Right lobe of liver (tissue), 4 donors: ENCODE measurements at regions not wholly inside any gene's neighbourhood (a gene's known extent, or its start where the extent isn't known, plus 50 kb on each side); places are given as distances from the start of the nearest gene placed in this dataset.

ENCODE experiments used
- CTCF ChIP-seq, 4 donors: fragments of 200-600 bp in 3 of 4; fragments of 450-650 bp in 1 of 4; IDR thresholded peaks; one replicate each; pipeline versions ENCODE4 v1.5.1 to v1.8.0; 2016 to 2022; ENCODE audit warnings: antibody characterized with exemption in 4 of 4, mild to moderate bottlenecking in 2 of 4
- POLR2A ChIP-seq: fragments of 450-650 bp; IDR thresholded peaks from one replicate; pipeline ENCODE4 v1.6.1; 2017; ENCODE audit warnings: antibody characterized with exemption, mild to moderate bottlenecking
- donor health status: DM: no; HTN: no; CAD: no.
- donor health status: DM: no; HTN: no; CAD: no.
- donor health status: DM: no; HTN: yes; CAD: no.

DNA sequence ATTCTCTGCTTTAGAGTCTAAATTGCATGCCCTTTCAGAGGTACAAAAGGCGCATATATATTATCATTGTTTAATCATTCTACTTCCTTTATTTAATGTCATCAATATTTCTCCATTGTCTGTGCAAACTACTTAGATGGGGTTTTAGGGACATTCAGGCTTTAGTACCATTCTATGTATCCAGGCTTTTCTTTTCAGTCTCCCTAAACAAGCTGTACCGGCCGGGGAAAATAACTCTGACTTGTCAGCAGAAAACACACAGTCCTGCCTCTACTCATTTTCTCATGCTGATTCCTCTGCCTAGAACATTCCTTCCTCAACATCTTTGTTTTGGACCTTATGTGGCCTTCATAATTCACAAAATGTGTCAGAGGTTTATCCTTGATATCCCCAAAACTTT, 392.1 kb upstream of the DAB2 start:
- TF ChIP-seq CTCF (IDR thresholded peaks at IDR 0.05): no peak
- no peak for TF ChIP-seq POLR2A
